ENCODE measurements at regions not wholly inside any gene's neighbourhood (a gene's known extent, or its start where the extent isn't known, plus 50 kb on each side); places are given as distances from the start of the nearest gene placed in this dataset.
"Not testable (repeated sequence)": the region's sequence is repeated elsewhere in the genome, so short reads cannot be mapped to it uniquely, and the experiment has no call there.

- DNase-seq (ENCODE audit: low read depth in 3 of 3): no peak
Measured at GRCh38 chr3:174540116-174540908, 318.8 kb upstream of the NAALADL2 start.

GRCh38 chr3:174541708-174542315, 317.3 kb upstream of the NAALADL2 start:
- no peak for DNase-seq (ENCODE audit: low read depth in 3 of 3)

GRCh38 chr3:174547801-174548435, 311.2 kb upstream of the NAALADL2 start:
- DNase-seq (ENCODE audit: low read depth in 3 of 3): no peak

- no peak for DNase-seq (ENCODE audit: low read depth in 3 of 3)
Measured at GRCh38 chr3:174548841-174549623, 310.1 kb upstream of the NAALADL2 start.

- no peak for DNase-seq (ENCODE audit: low read depth in 3 of 3)
Measured at GRCh38 chr3:174581558-174581957, 277.6 kb upstream of the NAALADL2 start.

- DNase-seq (ENCODE audit: low read depth in 3 of 3): no peak
Measured at GRCh38 chr3:174583396-174583795, 275.7 kb upstream of the NAALADL2 start.

GRCh38 chr3:174587137-174587536, 272.0 kb upstream of the NAALADL2 start:
- DNase-seq (ENCODE audit: low read depth in 3 of 3): not testable (repeated sequence)

- DNase-seq (ENCODE audit: low read depth in 3 of 3): no peak
Measured at GRCh38 chr3:174596447-174596982, 262.6 kb upstream of the NAALADL2 start.

- DNase-seq (ENCODE audit: low read depth in 3 of 3): no peak
Measured at GRCh38 chr3:174598885-174599439, 260.2 kb upstream of the NAALADL2 start.

- DNase-seq (ENCODE audit: low read depth in 3 of 3): no peak
Measured at GRCh38 chr3:174613173-174613572, 246.0 kb upstream of the NAALADL2 start.

GRCh38 chr3:174614036-174614435, 245.1 kb upstream of the NAALADL2 start:
- no peak for DNase-seq (ENCODE audit: low read depth in 3 of 3)

GRCh38 chr3:174618368-174619080, 240.6 kb upstream of the NAALADL2 start:
- DNase-seq (ENCODE audit: low read depth in 3 of 3): no peak

GRCh38 chr3:174619239-174619638, 239.9 kb upstream of the NAALADL2 start:
- DNase-seq (ENCODE audit: low read depth in 3 of 3): no peak

GRCh38 chr3:174620138-174620537, 239.0 kb upstream of the NAALADL2 start:
- no peak for DNase-seq (ENCODE audit: low read depth in 3 of 3)

GRCh38 chr3:174620855-174621472, 238.2 kb upstream of the NAALADL2 start:
- no peak for DNase-seq (ENCODE audit: low read depth in 3 of 3)

GRCh38 chr3:174633342-174633741, 225.8 kb upstream of the NAALADL2 start:
- DNase-seq (ENCODE audit: low read depth in 3 of 3): no peak

- DNase-seq (ENCODE audit: low read depth in 3 of 3): no peak
Measured at GRCh38 chr3:174636451-174636850, 222.7 kb upstream of the NAALADL2 start.

- DNase-seq (ENCODE audit: low read depth in 3 of 3): no peak
Measured at GRCh38 chr3:174639406-174639805, 219.7 kb upstream of the NAALADL2 start.

GRCh38 chr3:174639970-174640369, 219.2 kb upstream of the NAALADL2 start:
- DNase-seq (ENCODE audit: low read depth in 3 of 3): no peak

GRCh38 chr3:174640932-174641331, 218.2 kb upstream of the NAALADL2 start:
- DNase-seq (ENCODE audit: low read depth in 3 of 3): no peak
